SK-N-MC (cell line): ENCODE measurements at regions not wholly inside any gene's neighbourhood (a gene's known extent, or its start where the extent isn't known, plus 50 kb on each side); places are given as distances from the start of the nearest gene placed in this dataset.

Experiments used
- DNase-seq: peaks from one replicate; pipeline ENCODE4 v3.0.0-alpha.2; 2011; ENCODE audit warnings: low read depth, low spot score
- H3K27ac ChIP-seq: fragments of 200-600 bp; sonication (generic); 2 replicates; pipeline ENCODE4 v1.5.1; 2016; ENCODE audit warnings: mixed run types
- H3K36me3 ChIP-seq: fragments of 200-600 bp; sonication (generic); 2 replicates; pipeline ENCODE4 v1.6.1; 2017; ENCODE audit warnings: antibody characterized with exemption, low read length, mixed read lengths; ENCODE audit not compliant: insufficient read depth
- H3K4me3 ChIP-seq: fragments of 200-600 bp; sonication (generic); 2 replicates; pipeline ENCODE4 v1.5.1; 2016
- H3K9ac ChIP-seq: fragments of 200-600 bp; sonication (generic); 2 replicates; pipeline ENCODE4 v1.8.0; 2017; ENCODE audit warnings: mixed run types, mixed read lengths; ENCODE audit not compliant: insufficient read length
- H3K9me3 ChIP-seq: fragments of 200-600 bp; sonication (generic); 2 replicates; pipeline ENCODE4 v1.6.1; 2017; ENCODE audit warnings: low read depth, mild to moderate bottlenecking, antibody characterized with exemption, low read length, moderate library complexity, mixed read lengths
- EZH2 ChIP-seq: fragments of 200-600 bp; sonication (generic); IDR thresholded peaks from one replicate; pipeline ENCODE4 v1.6.1; 2017; ENCODE audit warnings: antibody characterized with exemption
- FOXP2 ChIP-seq: optimal IDR thresholded peaks from 2 replicates; pipeline ENCODE3; 2011; ENCODE audit warnings: mild to moderate bottlenecking, moderate library complexity; ENCODE audit not compliant: insufficient read depth; ENCODE audit errors: extremely low read length, control extremely low read depth
- POLR2AphosphoS5 ChIP-seq: IDR thresholded peaks from 2 replicates; pipeline ENCODE4 v1.6.1; 2012; ENCODE audit warnings: mild to moderate bottlenecking, low read depth, low read length, borderline replicate concordance

- DNase-seq: no peak
- no peak overlapping the region for H3K27ac ChIP-seq
- H3K9ac ChIP-seq: no peak overlapping the region
- no peaks in the 10 kb centered on the region for H3K9me3 ChIP-seq
- no peaks in the 10 kb centered on the region for H3K36me3 ChIP-seq
- no peak overlapping the region for H3K4me3 ChIP-seq
- TF ChIP-seq EZH2: no peak
- TF ChIP-seq POLR2AphosphoS5: no peak
- no peak for TF ChIP-seq FOXP2
Observed at GRCh38 chr11:70872955-70873735, 379.2 kb downstream of the SHANK2 start.

GRCh38 chr11:70873736-70874412 lies 378.5 kb downstream of the SHANK2 start:
- Histone ChIP-seq H3K9ac (no peak overlapping the region), H3K36me3 (no peaks in the 10 kb centered on the region), H3K4me3 (no peak overlapping the region), H3K27ac (no peak overlapping the region), H3K9me3 (no peaks in the 10 kb centered on the region)
- DNase-seq: no peak
- no peak for TF ChIP-seq FOXP2
- TF ChIP-seq POLR2AphosphoS5: no peak
- TF ChIP-seq EZH2: no peak

- no peak overlapping the region for H3K9ac ChIP-seq
- H3K9me3 ChIP-seq: no peaks in the 10 kb centered on the region
- TF ChIP-seq POLR2AphosphoS5: no peak
- no peak for TF ChIP-seq FOXP2
- TF ChIP-seq EZH2: no peak
- H3K27ac ChIP-seq: no peak overlapping the region
- H3K36me3 ChIP-seq: no peaks in the 10 kb centered on the region
- no peak overlapping the region for H3K4me3 ChIP-seq
- no peak for DNase-seq
Observed at GRCh38 chr11:70876685-70877084, 375.7 kb downstream of the SHANK2 start.

GRCh38 chr11:70877151-70877550 lies 375.2 kb downstream of the SHANK2 start:
- Histone ChIP-seq H3K27ac (no peak overlapping the region), H3K4me3 (no peak overlapping the region), H3K36me3 (no peaks in the 10 kb centered on the region), H3K9me3 (no peaks in the 10 kb centered on the region), H3K9ac (no peak overlapping the region)
- TF ChIP-seq FOXP2 (no peak), POLR2AphosphoS5 (no peak), EZH2 (no peak)
- no peak for DNase-seq

GRCh38 chr11:70878366-70878765 lies 374.0 kb downstream of the SHANK2 start:
- DNase-seq: no peak
- TF ChIP-seq POLR2AphosphoS5: no peak
- no peak for TF ChIP-seq FOXP2
- no peak for TF ChIP-seq EZH2
- H3K9me3 ChIP-seq: no peaks in the 10 kb centered on the region

GRCh38 chr11:70879601-70880285 lies 372.6 kb downstream of the SHANK2 start:
- DNase-seq: no peak
- no peaks in the 10 kb centered on the region for H3K36me3 ChIP-seq

More at GRCh38 chr11:70878366-70878765, 374.0 kb downstream of the SHANK2 start:
- H3K9ac ChIP-seq: no peak overlapping the region
- no peak overlapping the region for H3K27ac ChIP-seq
- no peak overlapping the region for H3K4me3 ChIP-seq
- no peaks in the 10 kb centered on the region for H3K36me3 ChIP-seq

GRCh38 chr11:70880416-70880815 lies 372.0 kb downstream of the SHANK2 start:
- Histone ChIP-seq H3K9ac (no peak overlapping the region), H3K9me3 (no peaks in the 10 kb centered on the region), H3K27ac (no peak overlapping the region), H3K36me3 (no peaks in the 10 kb centered on the region), H3K4me3 (no peak overlapping the region)
- no peak for TF ChIP-seq FOXP2
- no peak for TF ChIP-seq POLR2AphosphoS5
- TF ChIP-seq EZH2: no peak
- DNase-seq: no peak

More at GRCh38 chr11:70879601-70880285, 372.6 kb downstream of the SHANK2 start:
- no peak overlapping the region for H3K4me3 ChIP-seq
- H3K27ac ChIP-seq: no peak overlapping the region
- H3K9ac ChIP-seq: no peak overlapping the region
- H3K9me3 ChIP-seq: no peaks in the 10 kb centered on the region
- TF ChIP-seq POLR2AphosphoS5 (no peak), EZH2 (no peak), FOXP2 (no peak)

- no peak overlapping the region for H3K27ac ChIP-seq
- H3K36me3 ChIP-seq: no peaks in the 10 kb centered on the region
- H3K4me3 ChIP-seq: no peak overlapping the region
- H3K9me3 ChIP-seq: no peaks in the 10 kb centered on the region
- no peak for DNase-seq
- H3K9ac ChIP-seq: no peak overlapping the region
- TF ChIP-seq FOXP2: no peak
- TF ChIP-seq POLR2AphosphoS5: no peak
- TF ChIP-seq EZH2: no peak
Observed at GRCh38 chr11:70881948-70882715, 370.2 kb downstream of the SHANK2 start.
